Fibroblast of lung (primary cell): ENCODE measurements at regions not wholly inside any gene's neighbourhood (a gene's known extent, or its start where the extent isn't known, plus 50 kb on each side); places are given as distances from the start of the nearest gene placed in this dataset.

ENCODE experiments used
- DNase-seq, 2 donors: peaks; one replicate each; pipeline versions ENCODE4 v3.0.0 to v3.0.0-alpha.2; 2010; ENCODE audit warnings: low read depth in 2 of 2
- H2AFZ ChIP-seq: 2 replicates; pipeline ENCODE4 v1.5.1; 2012; ENCODE audit warnings: low read length, control low read depth, inconsistent platforms
- H3K27ac ChIP-seq: 2 replicates; pipeline ENCODE4 v1.5.1; 2011; ENCODE audit warnings: low read length, control low read depth; ENCODE audit not compliant: insufficient read depth
- H3K27me3 ChIP-seq: 2 replicates; pipeline ENCODE4 v1.5.1; 2011; ENCODE audit warnings: mild to moderate bottlenecking, low read length; ENCODE audit not compliant: control insufficient read depth, insufficient read depth
- H3K36me3 ChIP-seq: 2 replicates; pipeline ENCODE4 v1.5.1; 2011; ENCODE audit warnings: low read length; ENCODE audit not compliant: control insufficient read depth, insufficient read depth
- H3K4me1 ChIP-seq: 2 replicates; pipeline ENCODE4 v1.5.1; 2011; ENCODE audit warnings: low read length; ENCODE audit not compliant: control insufficient read depth, insufficient read depth; ENCODE audit errors: extremely low read depth
- H3K4me2 ChIP-seq: 2 replicates; pipeline ENCODE4 v1.5.1; 2011; ENCODE audit warnings: low read length, control low read depth; ENCODE audit not compliant: insufficient read depth; ENCODE audit errors: extremely low read depth
- H3K4me3 ChIP-seq, 4 experiments: fragments of 200-600 bp in 1 of 4; sonication (generic) in 1 of 4; replicated peaks in 1 of 4; 2 replicates each; pipeline ENCODE4 v1.5.1; 2011 to 2016; ENCODE audit warnings: low read length in 4 of 4, low read depth in 3 of 4, mild to moderate bottlenecking in 3 of 4, control low read depth in 2 of 4, inconsistent platforms in 1 of 4, mixed read lengths in 1 of 4; ENCODE audit not compliant: insufficient read depth in 1 of 4; ENCODE audit errors: control extremely low read depth in 1 of 4
- H3K79me2 ChIP-seq: 2 replicates; pipeline ENCODE4 v1.5.1; 2012; ENCODE audit warnings: mild to moderate bottlenecking, low read length, inconsistent platforms; ENCODE audit not compliant: control insufficient read depth, insufficient read depth
- H3K9ac ChIP-seq: 2 replicates; pipeline ENCODE4 v1.5.1; 2011; ENCODE audit warnings: mild to moderate bottlenecking, low read length, control low read depth; ENCODE audit not compliant: insufficient read depth
- H3K9me3 ChIP-seq: 2 replicates; pipeline ENCODE4 v1.5.1; 2012; ENCODE audit warnings: low read depth, low read length; ENCODE audit not compliant: control insufficient read depth, insufficient read depth
- H4K20me1 ChIP-seq: 2 replicates; pipeline ENCODE4 v1.5.1; 2011; ENCODE audit warnings: low read length; ENCODE audit not compliant: control insufficient read depth, insufficient read depth; ENCODE audit errors: extremely low read depth
- CTCF ChIP-seq, 2 donors: IDR thresholded peaks in 1 of 2; conservative IDR thresholded peaks in 1 of 2; 1 replicate in 1 of 2; 2 replicates in 1 of 2; pipeline ENCODE4 v1.5.1; 2011 to 2012; ENCODE audit warnings: low read length in 2 of 2, control low read depth in 1 of 2, inconsistent platforms in 1 of 2, low read depth in 1 of 2, mild to moderate bottlenecking in 1 of 2
- EZH2 ChIP-seq: IDR thresholded peaks from 2 replicates; pipeline ENCODE4 v1.5.1; 2012; ENCODE audit warnings: low read length, control low read depth, mild to moderate bottlenecking; ENCODE audit errors: missing control alignments

GRCh38 chrX:40834225-40834624 is 98.9 kb upstream of the MED14 start:
- DNase-seq: no peak
- H3K9me3 ChIP-seq: no peaks in the 10 kb centered on the region
- H3K36me3 ChIP-seq: no peaks in the 10 kb centered on the region
- no peaks in the 10 kb centered on the region for H3K27me3 ChIP-seq
- H3K9ac ChIP-seq: no peak overlapping the region
- no peak overlapping the region for H3K4me3 ChIP-seq
- H3K79me2 ChIP-seq: no peaks in the 10 kb centered on the region
- H4K20me1 ChIP-seq: no peaks in the 10 kb centered on the region
- no peak overlapping the region for H2AFZ ChIP-seq
- no peak overlapping the region for H3K4me2 ChIP-seq
- no peak overlapping the region for H3K27ac ChIP-seq
- H3K4me1 ChIP-seq: no peaks in the 10 kb centered on the region
- TF ChIP-seq CTCF (conservative IDR thresholded peaks at IDR 0.05 in 1 of 2, IDR thresholded peaks at IDR 0.05 in 1 of 2; ENCODE audit: low read depth in 1 of 2, low read length in 2 of 2) (no peak), EZH2 (no peak)

GRCh38 chrX:40835526-40835925 is 100.2 kb upstream of the MED14 start:
- H4K20me1 ChIP-seq: no peaks in the 10 kb centered on the region
- H3K36me3 ChIP-seq: no peaks in the 10 kb centered on the region
- H3K4me1 ChIP-seq: no peaks in the 10 kb centered on the region
- DNase-seq: peak in 1 of 2 donors; percentile 33
- H3K27ac ChIP-seq: no peak overlapping the region
- H3K4me2 ChIP-seq: no peak overlapping the region
- H3K4me3 ChIP-seq: no peak overlapping the region
- TF ChIP-seq EZH2 (no peak), CTCF (conservative IDR thresholded peaks at IDR 0.05 in 1 of 2, IDR thresholded peaks at IDR 0.05 in 1 of 2; ENCODE audit: low read depth in 1 of 2, low read length in 2 of 2) (no peak)
- H3K79me2 ChIP-seq: no peaks in the 10 kb centered on the region
- no peak overlapping the region for H2AFZ ChIP-seq
- H3K27me3 ChIP-seq: no peaks in the 10 kb centered on the region
- no peak overlapping the region for H3K9ac ChIP-seq
- no peaks in the 10 kb centered on the region for H3K9me3 ChIP-seq

GRCh38 chrX:40843643-40844042 is 108.3 kb upstream of the MED14 start:
- DNase-seq: peak in 1 of 2 donors; percentile 14
- Histone ChIP-seq H3K27me3 (no peaks in the 10 kb centered on the region), H3K9me3 (no peaks in the 10 kb centered on the region), H3K4me2 (no peak overlapping the region), H3K9ac (no peak overlapping the region), H3K4me3 (no peak overlapping the region), H4K20me1 (no peaks in the 10 kb centered on the region), H3K36me3 (no peaks in the 10 kb centered on the region), H3K4me1 (peaks cover 5% of the 10 kb centered on the region), H3K27ac (no peak overlapping the region), H3K79me2 (no peaks in the 10 kb centered on the region), H2AFZ (no peak overlapping the region)
- TF ChIP-seq EZH2: no peak
